SK-N-SH treated with all-trans-retinoic acid at 6 μM for 48 hours (cell line): ENCODE measurements at regions not wholly inside any gene's neighbourhood (a gene's known extent, or its start where the extent isn't known, plus 50 kb on each side); places are given as distances from the start of the nearest gene placed in this dataset.

ENCODE experiments used
- BACH2 ChIP-seq: fragments of 250-450 bp; sonication (Bioruptor Pico); IDR thresholded peaks from 2 replicates; pipeline ENCODE4 v1.9.0; 2021; ENCODE audit warnings: mild to moderate bottlenecking, borderline replicate concordance
- ESRRG ChIP-seq: fragments of 250-450 bp; sonication (Bioruptor Pico); IDR thresholded peaks from 2 replicates; pipeline ENCODE4 v1.6.1; 2021; ENCODE audit warnings: mild to moderate bottlenecking
- GLIS3 ChIP-seq: fragments of 250-450 bp; sonication (Bioruptor Pico); IDR thresholded peaks from 2 replicates; pipeline ENCODE4 v1.5.0; 2020; ENCODE audit warnings: mild to moderate bottlenecking, moderate library complexity
- OSR1 ChIP-seq: fragments of 250-450 bp; sonication (Bioruptor Pico); IDR thresholded peaks from 2 replicates; pipeline ENCODE4 v1.8.0; 2022; ENCODE audit warnings: moderate library complexity, mild to moderate bottlenecking, inconsistent platforms
- POU6F1 ChIP-seq: fragments of 250-450 bp; sonication (Bioruptor Pico); IDR thresholded peaks from 2 replicates; pipeline ENCODE4 v1.8.0; 2021; ENCODE audit warnings: low read depth, mild to moderate bottlenecking, moderate library complexity, borderline replicate concordance
- PPARA ChIP-seq: fragments of 250-450 bp; sonication (Bioruptor Pico); IDR thresholded peaks from 2 replicates; pipeline ENCODE4 v1.5.0; 2020; ENCODE audit warnings: mild to moderate bottlenecking, borderline replicate concordance
- TSHZ2 ChIP-seq: fragments of 250-450 bp; sonication (Bioruptor Pico); IDR thresholded peaks from 2 replicates; pipeline ENCODE4 v1.5.0; 2020; ENCODE audit warnings: mild to moderate bottlenecking, moderate library complexity
- ZC3H10 ChIP-seq: fragments of 250-450 bp; sonication (Bioruptor Pico); IDR thresholded peaks from 2 replicates; pipeline ENCODE4 v1.5.1; 2021; ENCODE audit warnings: mild to moderate bottlenecking, moderate library complexity
- ZFP3 ChIP-seq: fragments of 250-450 bp; sonication (Bioruptor Pico); IDR thresholded peaks from 2 replicates; pipeline ENCODE4 v1.5.0; 2020; ENCODE audit warnings: mild to moderate bottlenecking, moderate library complexity
- ZNF565 ChIP-seq: fragments of 450-650 bp; formaldehyde crosslinking; conservative IDR thresholded peaks from 2 replicates; pipeline ENCODE4 v1.5.0; 2020; ENCODE audit warnings: low read depth, mild to moderate bottlenecking, moderate library complexity
- TF ChIP-seq, protein P1 (sequence below): fragments of 250-450 bp; sonication (Bioruptor Pico); IDR thresholded peaks from 2 replicates; pipeline ENCODE4 v1.8.0; 2020; ENCODE audit warnings: mild to moderate bottlenecking, moderate library complexity, borderline replicate concordance
- TF ChIP-seq, protein P2 (sequence below): fragments of 250-450 bp; sonication (Bioruptor Pico); IDR thresholded peaks from 2 replicates; pipeline ENCODE4 v1.5.1; 2021; ENCODE audit warnings: mild to moderate bottlenecking, moderate library complexity

DNA sequence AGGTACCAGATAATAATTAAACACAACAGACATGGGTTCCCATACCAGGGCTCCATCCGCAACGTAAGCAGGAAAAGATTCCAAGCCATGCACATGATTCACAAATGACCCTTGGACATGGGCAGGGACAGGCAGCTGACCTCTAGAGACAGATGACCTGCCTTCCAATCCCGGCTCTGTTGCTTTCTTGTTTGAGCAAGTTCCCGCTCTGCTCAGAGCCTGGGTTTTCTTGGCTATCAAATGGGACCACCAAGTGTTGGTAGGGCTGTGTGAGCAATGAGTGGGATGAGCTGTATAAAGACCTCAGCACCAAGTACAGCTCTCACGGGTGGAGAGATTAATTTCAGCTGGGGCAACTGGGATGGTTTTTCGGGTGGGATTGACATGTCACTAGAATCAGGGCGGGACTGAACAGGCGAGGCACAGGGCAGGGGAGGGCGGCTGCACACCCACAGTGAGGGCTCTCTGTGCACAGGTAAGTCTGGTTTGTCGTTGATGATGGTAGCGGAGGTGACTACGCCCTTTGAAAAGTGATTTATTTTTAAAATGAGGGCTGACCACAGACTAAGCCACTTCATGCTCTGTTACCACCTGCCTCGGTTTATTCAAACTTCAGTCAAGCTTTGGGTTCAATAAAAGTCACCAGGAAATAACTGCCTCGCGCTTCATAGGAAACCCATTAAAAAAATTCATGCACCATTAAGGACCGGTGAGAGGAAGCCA is 57.5 kb upstream of the IFFO2 start:
- no peak for TF ChIP-seq OSR1 (CRISPR knock-in tag)
- TF ChIP-seq TSHZ2 (CRISPR knock-in tag) = no peak
- no peak for TF ChIP-seq POU6F1 (CRISPR knock-in tag)
- no peak for TF ChIP-seq ZC3H10 (CRISPR knock-in tag)
- TF ChIP-seq, protein P1, sequence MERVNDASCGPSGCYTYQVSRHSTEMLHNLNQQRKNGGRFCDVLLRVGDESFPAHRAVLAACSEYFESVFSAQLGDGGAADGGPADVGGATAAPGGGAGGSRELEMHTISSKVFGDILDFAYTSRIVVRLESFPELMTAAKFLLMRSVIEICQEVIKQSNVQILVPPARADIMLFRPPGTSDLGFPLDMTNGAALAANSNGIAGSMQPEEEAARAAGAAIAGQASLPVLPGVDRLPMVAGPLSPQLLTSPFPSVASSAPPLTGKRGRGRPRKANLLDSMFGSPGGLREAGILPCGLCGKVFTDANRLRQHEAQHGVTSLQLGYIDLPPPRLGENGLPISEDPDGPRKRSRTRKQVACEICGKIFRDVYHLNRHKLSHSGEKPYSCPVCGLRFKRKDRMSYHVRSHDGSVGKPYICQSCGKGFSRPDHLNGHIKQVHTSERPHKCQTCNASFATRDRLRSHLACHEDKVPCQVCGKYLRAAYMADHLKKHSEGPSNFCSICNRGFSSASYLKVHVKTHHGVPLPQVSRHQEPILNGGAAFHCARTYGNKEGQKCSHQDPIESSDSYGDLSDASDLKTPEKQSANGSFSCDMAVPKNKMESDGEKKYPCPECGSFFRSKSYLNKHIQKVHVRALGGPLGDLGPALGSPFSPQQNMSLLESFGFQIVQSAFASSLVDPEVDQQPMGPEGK (CRISPR knock-in tag) = no peak
- no peak for TF ChIP-seq GLIS3 (CRISPR knock-in tag)
- TF ChIP-seq BACH2 (CRISPR knock-in tag) = no peak
- TF ChIP-seq ESRRG (CRISPR knock-in tag) = no peak
- TF ChIP-seq ZFP3 (CRISPR knock-in tag) = no peak
- TF ChIP-seq, protein P2, sequence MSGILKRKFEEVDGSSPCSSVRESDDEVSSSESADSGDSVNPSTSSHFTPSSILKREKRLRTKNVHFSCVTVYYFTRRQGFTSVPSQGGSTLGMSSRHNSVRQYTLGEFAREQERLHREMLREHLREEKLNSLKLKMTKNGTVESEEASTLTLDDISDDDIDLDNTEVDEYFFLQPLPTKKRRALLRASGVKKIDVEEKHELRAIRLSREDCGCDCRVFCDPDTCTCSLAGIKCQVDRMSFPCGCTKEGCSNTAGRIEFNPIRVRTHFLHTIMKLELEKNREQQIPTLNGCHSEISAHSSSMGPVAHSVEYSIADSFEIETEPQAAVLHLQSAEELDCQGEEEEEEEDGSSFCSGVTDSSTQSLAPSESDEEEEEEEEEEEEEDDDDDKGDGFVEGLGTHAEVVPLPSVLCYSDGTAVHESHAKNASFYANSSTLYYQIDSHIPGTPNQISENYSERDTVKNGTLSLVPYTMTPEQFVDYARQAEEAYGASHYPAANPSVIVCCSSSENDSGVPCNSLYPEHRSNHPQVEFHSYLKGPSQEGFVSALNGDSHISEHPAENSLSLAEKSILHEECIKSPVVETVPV (CRISPR knock-in tag) = no peak
- TF ChIP-seq ZNF565 (CRISPR knock-in tag) = no peak
- no peak for TF ChIP-seq PPARA (CRISPR knock-in tag)
